ENCODE measurements at regions not wholly inside any gene's neighbourhood (a gene's known extent, or its start where the extent isn't known, plus 50 kb on each side); places are given as distances from the start of the nearest gene placed in this dataset. TPM values are rescaled to one million over a fixed set of nuclear protein-coding genes. Genes with fewer than 3 reads are reported as not detected.

Small RNA genes in the stretch of these regions (microRNA-seq; reads per million reads assigned to microRNA genes)
- gene MIR1185-1 (ENCODE audit: borderline microRNAs expressed) (not detected), gene MIR1185-2 (ENCODE audit: borderline microRNAs expressed) (not detected), gene MIR1193 (ENCODE audit: borderline microRNAs expressed) (not detected), gene MIR1197 (ENCODE audit: borderline microRNAs expressed) (not detected), gene MIR134 (ENCODE audit: borderline microRNAs expressed) (1.4 reads per million), gene MIR154 (ENCODE audit: borderline microRNAs expressed) (not detected), gene MIR299 (ENCODE audit: borderline microRNAs expressed) (1.4 reads per million), gene MIR300 (ENCODE audit: borderline microRNAs expressed) (not detected), gene MIR323A (ENCODE audit: borderline microRNAs expressed) (1.7 reads per million), gene MIR323B (ENCODE audit: borderline microRNAs expressed) (not detected), gene MIR329-1 (ENCODE audit: borderline microRNAs expressed) (not detected), gene MIR329-2 (ENCODE audit: borderline microRNAs expressed) (not detected), gene MIR369 (ENCODE audit: borderline microRNAs expressed) (3.8 reads per million, percentile 7 among the genes with 10 or more reads in this experiment), gene MIR376A1 (ENCODE audit: borderline microRNAs expressed) (not detected), gene MIR376A2 (ENCODE audit: borderline microRNAs expressed) (not detected), gene MIR376B (ENCODE audit: borderline microRNAs expressed) (not detected), gene MIR376C (ENCODE audit: borderline microRNAs expressed) (6.2 reads per million, percentile 17 among the genes with 10 or more reads in this experiment), gene MIR377 (ENCODE audit: borderline microRNAs expressed) (not detected), gene MIR379 (ENCODE audit: borderline microRNAs expressed) (9.6 reads per million, percentile 27 among the genes with 10 or more reads in this experiment), gene MIR380 (ENCODE audit: borderline microRNAs expressed) (not detected), gene MIR381 (ENCODE audit: borderline microRNAs expressed) (1.0 reads per million), gene MIR382 (ENCODE audit: borderline microRNAs expressed) (4.1 reads per million, percentile 9 among the genes with 10 or more reads in this experiment), gene MIR409 (ENCODE audit: borderline microRNAs expressed) (3.1 reads per million), gene MIR411 (ENCODE audit: borderline microRNAs expressed) (13.7 reads per million, percentile 33 among the genes with 10 or more reads in this experiment), gene MIR412 (ENCODE audit: borderline microRNAs expressed) (not detected), gene MIR485 (ENCODE audit: borderline microRNAs expressed) (not detected), gene MIR487A (ENCODE audit: borderline microRNAs expressed) (1.0 reads per million), gene MIR487B (ENCODE audit: borderline microRNAs expressed) (13.0 reads per million, percentile 31 among the genes with 10 or more reads in this experiment), gene MIR494 (ENCODE audit: borderline microRNAs expressed) (2.7 reads per million), gene MIR495 (ENCODE audit: borderline microRNAs expressed) (not detected), gene MIR496 (ENCODE audit: borderline microRNAs expressed) (not detected), gene MIR539 (ENCODE audit: borderline microRNAs expressed) (not detected), gene MIR541 (ENCODE audit: borderline microRNAs expressed) (not detected), gene MIR543 (ENCODE audit: borderline microRNAs expressed) (not detected), gene MIR544A (ENCODE audit: borderline microRNAs expressed) (not detected), gene MIR654 (ENCODE audit: borderline microRNAs expressed) (not detected), gene MIR655 (ENCODE audit: borderline microRNAs expressed) (not detected), gene MIR656 (ENCODE audit: borderline microRNAs expressed) (not detected), gene MIR668 (ENCODE audit: borderline microRNAs expressed) (not detected), gene MIR758 (ENCODE audit: borderline microRNAs expressed) (not detected), gene MIR889 (ENCODE audit: borderline microRNAs expressed) (1.0 reads per million)

All from naive thymus-derived CD8-positive, alpha-beta T cell (primary cell).